ENCODE measurements at regions not wholly inside any gene's neighbourhood (a gene's known extent, or its start where the extent isn't known, plus 50 kb on each side); places are given as distances from the start of the nearest gene placed in this dataset.

DNA sequence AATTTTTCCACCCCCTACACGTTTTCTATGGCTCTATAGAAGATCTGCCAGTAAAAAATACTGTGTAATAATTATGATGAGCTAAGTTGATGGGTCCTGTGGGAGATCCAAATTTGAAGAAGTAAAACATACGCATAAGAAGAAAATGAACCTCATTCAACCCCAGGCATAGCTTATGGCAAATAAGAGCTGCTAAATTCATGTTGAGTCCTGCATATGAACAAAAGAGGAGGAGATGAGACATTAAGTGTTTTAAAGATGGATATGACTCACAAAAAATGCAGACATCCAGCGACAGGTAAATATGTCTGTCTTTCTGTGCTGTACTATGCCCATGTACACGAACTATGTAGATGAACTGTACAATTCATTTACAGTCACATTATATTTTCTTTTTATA lies 101.9 kb downstream of the LIG4 start:
- no peak for DNase-seq
- Histone ChIP-seq H3K4me1 (ENCODE audit: control insufficient read depth, insufficient read depth, low read length) (no peaks in the 10 kb centered on the region), H3K27me3 (ENCODE audit: control insufficient read depth, insufficient read depth, low read length, poor library complexity, severe bottlenecking) (no peaks in the 10 kb centered on the region), H3K9me3 (ENCODE audit: control insufficient read depth, low read length) (no peaks in the 10 kb centered on the region), H3K36me3 (ENCODE audit: control insufficient read depth, insufficient read depth, low read length) (no peaks in the 10 kb centered on the region), H3K9ac (ENCODE audit: extremely low read depth, low read length, poor library complexity, severe bottlenecking) (no peak overlapping the region), H3K4me3 (ENCODE audit: low read length) (no peak overlapping the region), H3K27ac (ENCODE audit: low read depth, low read length) (no peak overlapping the region)
- WGBS, 2 experiments (ENCODE audit: insufficient coverage in 1 of 2, insufficient read length in 1 of 2) = 69% methylated on average over 4 of the region's 4 CpGs; no CpG with 5 or more reads in 1 of the 2 experiments
- H3K27me3 Mint-ChIP-seq (ENCODE audit: insufficient read depth) = no peaks in the 10 kb centered on the region
- H3K36me3 Mint-ChIP-seq (ENCODE audit: low read depth) = no peaks in the 10 kb centered on the region
- no peak overlapping the region for H3K4me3 Mint-ChIP-seq
- H3K4me1 Mint-ChIP-seq = no peaks in the 10 kb centered on the region
- TF ChIP-seq, protein P1, sequence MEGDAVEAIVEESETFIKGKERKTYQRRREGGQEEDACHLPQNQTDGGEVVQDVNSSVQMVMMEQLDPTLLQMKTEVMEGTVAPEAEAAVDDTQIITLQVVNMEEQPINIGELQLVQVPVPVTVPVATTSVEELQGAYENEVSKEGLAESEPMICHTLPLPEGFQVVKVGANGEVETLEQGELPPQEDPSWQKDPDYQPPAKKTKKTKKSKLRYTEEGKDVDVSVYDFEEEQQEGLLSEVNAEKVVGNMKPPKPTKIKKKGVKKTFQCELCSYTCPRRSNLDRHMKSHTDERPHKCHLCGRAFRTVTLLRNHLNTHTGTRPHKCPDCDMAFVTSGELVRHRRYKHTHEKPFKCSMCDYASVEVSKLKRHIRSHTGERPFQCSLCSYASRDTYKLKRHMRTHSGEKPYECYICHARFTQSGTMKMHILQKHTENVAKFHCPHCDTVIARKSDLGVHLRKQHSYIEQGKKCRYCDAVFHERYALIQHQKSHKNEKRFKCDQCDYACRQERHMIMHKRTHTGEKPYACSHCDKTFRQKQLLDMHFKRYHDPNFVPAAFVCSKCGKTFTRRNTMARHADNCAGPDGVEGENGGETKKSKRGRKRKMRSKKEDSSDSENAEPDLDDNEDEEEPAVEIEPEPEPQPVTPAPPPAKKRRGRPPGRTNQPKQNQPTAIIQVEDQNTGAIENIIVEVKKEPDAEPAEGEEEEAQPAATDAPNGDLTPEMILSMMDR (conservative IDR thresholded peaks at IDR 0.05) = no peak
- H3K9me3 Mint-ChIP-seq = no peaks in the 10 kb centered on the region
- no peak overlapping the region for H3K27ac Mint-ChIP-seq

DNA sequence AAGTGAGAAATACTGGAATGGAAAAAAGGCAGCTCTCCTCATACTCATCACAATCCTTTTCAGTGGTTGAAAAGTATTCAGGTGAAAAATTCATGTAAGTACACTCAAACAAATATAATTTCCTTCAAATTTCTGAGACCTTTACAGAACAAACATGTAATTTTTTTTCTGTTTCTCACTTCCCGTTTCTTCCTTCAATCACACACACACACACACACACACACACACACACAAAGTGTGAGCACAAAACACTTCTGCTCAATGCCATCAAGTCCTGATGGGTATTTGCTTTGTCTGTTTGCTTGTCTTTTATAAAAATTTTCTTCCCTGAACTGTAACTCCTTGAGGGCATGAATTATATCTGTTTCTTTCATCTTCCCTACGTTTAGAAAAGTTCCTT lies 110.6 kb downstream of the LIG4 start:
- no peaks in the 10 kb centered on the region for H3K36me3 Mint-ChIP-seq (ENCODE audit: low read depth)
- no peak overlapping the region for H3K4me3 Mint-ChIP-seq
- H3K27me3 Mint-ChIP-seq (ENCODE audit: insufficient read depth) = no peaks in the 10 kb centered on the region
- no peak for DNase-seq
- H3K4me1 ChIP-seq (ENCODE audit: control insufficient read depth, insufficient read depth, low read length) = no peaks in the 10 kb centered on the region
- no peak overlapping the region for H3K9ac ChIP-seq (ENCODE audit: extremely low read depth, low read length, poor library complexity, severe bottlenecking)
- H3K36me3 ChIP-seq (ENCODE audit: control insufficient read depth, insufficient read depth, low read length) = no peaks in the 10 kb centered on the region
- no peak overlapping the region for H3K27ac ChIP-seq (ENCODE audit: low read depth, low read length)
- no peaks in the 10 kb centered on the region for H3K4me1 Mint-ChIP-seq
- H3K4me3 ChIP-seq (ENCODE audit: low read length) = no peak overlapping the region
- H3K27ac Mint-ChIP-seq = no peak overlapping the region
- H3K9me3 Mint-ChIP-seq = no peaks in the 10 kb centered on the region
- H3K9me3 ChIP-seq (ENCODE audit: control insufficient read depth, low read length) = no peaks in the 10 kb centered on the region
- no peaks in the 10 kb centered on the region for H3K27me3 ChIP-seq (ENCODE audit: control insufficient read depth, insufficient read depth, low read length, poor library complexity, severe bottlenecking)
- WGBS, 2 experiments (ENCODE audit: insufficient coverage in 1 of 2, insufficient read length in 1 of 2) = 86% methylated on average over 1 of the region's 2 CpGs; no CpG with 5 or more reads in 1 of the 2 experiments
- TF ChIP-seq, protein P1 (conservative IDR thresholded peaks at IDR 0.05) = no peak

DNA sequence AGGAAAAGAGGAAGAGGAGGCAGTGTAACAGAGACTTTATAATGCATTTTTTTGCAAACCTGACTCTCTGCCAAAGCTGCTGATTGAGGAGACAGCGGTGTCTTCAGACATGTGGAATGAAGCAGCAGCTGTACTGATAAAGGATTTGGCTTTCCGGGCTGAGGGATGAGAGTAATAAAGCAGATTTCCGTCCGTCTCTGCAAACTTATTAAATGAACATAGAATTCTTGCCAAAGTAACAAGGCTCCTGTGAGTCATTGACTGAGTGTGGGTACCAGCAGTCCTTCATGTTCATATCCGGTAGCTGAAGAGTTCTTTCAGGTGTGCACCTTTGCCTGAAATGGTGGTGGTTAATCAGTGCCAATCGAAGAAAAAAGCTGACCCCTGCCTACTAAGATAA lies 112.6 kb downstream of the LIG4 start:
- Mint-ChIP-seq H3K27ac (no peak overlapping the region), H3K36me3 (ENCODE audit: low read depth) (no peaks in the 10 kb centered on the region), H3K4me1 (peaks cover 2% of the 10 kb centered on the region), H3K27me3 (ENCODE audit: insufficient read depth) (no peaks in the 10 kb centered on the region), H3K9me3 (no peaks in the 10 kb centered on the region), H3K4me3 (no peak overlapping the region)
- TF ChIP-seq, protein P1 (conservative IDR thresholded peaks at IDR 0.05) = no peak
- no peak overlapping the region for H3K27ac ChIP-seq (ENCODE audit: low read depth, low read length)
- H3K27me3 ChIP-seq (ENCODE audit: control insufficient read depth, insufficient read depth, low read length, poor library complexity, severe bottlenecking) = no peaks in the 10 kb centered on the region
- no peaks in the 10 kb centered on the region for H3K4me1 ChIP-seq (ENCODE audit: control insufficient read depth, insufficient read depth, low read length)
- no peak for DNase-seq
- H3K4me3 ChIP-seq (ENCODE audit: low read length) = no peak overlapping the region
- 91 to 100% methylated on average over 4 to 6 of the region's 6 CpGs for WGBS, 2 experiments (ENCODE audit: insufficient coverage in 1 of 2, insufficient read length in 1 of 2)
- H3K9me3 ChIP-seq (ENCODE audit: control insufficient read depth, low read length) = no peaks in the 10 kb centered on the region
- H3K9ac ChIP-seq (ENCODE audit: extremely low read depth, low read length, poor library complexity, severe bottlenecking) = no peak overlapping the region
- no peaks in the 10 kb centered on the region for H3K36me3 ChIP-seq (ENCODE audit: control insufficient read depth, insufficient read depth, low read length)
